ENCODE measurements at regions not wholly inside any gene's neighbourhood (a gene's known extent, or its start where the extent isn't known, plus 50 kb on each side); places are given as distances from the start of the nearest gene placed in this dataset.

DNA sequence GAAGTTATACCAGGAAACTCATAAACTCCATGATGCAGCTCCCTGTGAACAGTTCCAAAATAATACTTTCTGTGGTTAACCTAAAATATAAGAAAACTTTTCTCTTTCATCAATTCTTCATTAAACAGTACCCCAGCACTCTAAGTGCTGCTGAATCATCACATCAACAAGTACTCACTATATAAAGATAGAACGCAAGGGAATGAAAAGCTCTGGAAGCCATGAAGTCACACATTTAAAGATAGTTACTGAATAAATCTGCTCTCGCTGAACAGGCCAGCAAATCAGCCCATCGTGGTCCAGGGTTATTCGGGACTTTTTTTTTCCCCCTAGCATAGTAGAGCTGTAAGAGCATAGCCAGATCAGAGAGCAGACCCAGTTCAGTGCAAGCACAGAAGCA is 254.3 kb downstream of the IPMK start (continued):
- TF ChIP-seq, protein P1, sequence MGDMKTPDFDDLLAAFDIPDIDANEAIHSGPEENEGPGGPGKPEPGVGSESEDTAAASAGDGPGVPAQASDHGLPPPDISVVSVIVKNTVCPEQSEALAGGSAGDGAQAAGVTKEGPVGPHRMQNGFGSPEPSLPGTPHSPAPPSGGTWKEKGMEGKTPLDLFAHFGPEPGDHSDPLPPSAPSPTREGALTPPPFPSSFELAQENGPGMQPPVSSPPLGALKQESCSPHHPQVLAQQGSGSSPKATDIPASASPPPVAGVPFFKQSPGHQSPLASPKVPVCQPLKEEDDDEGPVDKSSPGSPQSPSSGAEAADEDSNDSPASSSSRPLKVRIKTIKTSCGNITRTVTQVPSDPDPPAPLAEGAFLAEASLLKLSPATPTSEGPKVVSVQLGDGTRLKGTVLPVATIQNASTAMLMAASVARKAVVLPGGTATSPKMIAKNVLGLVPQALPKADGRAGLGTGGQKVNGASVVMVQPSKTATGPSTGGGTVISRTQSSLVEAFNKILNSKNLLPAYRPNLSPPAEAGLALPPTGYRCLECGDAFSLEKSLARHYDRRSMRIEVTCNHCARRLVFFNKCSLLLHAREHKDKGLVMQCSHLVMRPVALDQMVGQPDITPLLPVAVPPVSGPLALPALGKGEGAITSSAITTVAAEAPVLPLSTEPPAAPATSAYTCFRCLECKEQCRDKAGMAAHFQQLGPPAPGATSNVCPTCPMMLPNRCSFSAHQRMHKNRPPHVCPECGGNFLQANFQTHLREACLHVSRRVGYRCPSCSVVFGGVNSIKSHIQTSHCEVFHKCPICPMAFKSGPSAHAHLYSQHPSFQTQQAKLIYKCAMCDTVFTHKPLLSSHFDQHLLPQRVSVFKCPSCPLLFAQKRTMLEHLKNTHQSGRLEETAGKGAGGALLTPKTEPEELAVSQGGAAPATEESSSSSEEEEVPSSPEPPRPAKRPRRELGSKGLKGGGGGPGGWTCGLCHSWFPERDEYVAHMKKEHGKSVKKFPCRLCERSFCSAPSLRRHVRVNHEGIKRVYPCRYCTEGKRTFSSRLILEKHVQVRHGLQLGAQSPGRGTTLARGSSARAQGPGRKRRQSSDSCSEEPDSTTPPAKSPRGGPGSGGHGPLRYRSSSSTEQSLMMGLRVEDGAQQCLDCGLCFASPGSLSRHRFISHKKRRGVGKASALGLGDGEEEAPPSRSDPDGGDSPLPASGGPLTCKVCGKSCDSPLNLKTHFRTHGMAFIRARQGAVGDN (CRISPR knock-in tag; IDR thresholded peaks at IDR 0.05) = no peak
- no peak for TF ChIP-seq ZNF136 (CRISPR knock-in tag; IDR thresholded peaks at IDR 0.05; ENCODE audit: low read depth)
- TF ChIP-seq ZFP37 (CRISPR knock-in tag; IDR thresholded peaks at IDR 0.05; ENCODE audit: borderline replicate concordance) = no peak
- no peak for TF ChIP-seq ZMYM2 (CRISPR knock-in tag; IDR thresholded peaks at IDR 0.05)

DNA sequence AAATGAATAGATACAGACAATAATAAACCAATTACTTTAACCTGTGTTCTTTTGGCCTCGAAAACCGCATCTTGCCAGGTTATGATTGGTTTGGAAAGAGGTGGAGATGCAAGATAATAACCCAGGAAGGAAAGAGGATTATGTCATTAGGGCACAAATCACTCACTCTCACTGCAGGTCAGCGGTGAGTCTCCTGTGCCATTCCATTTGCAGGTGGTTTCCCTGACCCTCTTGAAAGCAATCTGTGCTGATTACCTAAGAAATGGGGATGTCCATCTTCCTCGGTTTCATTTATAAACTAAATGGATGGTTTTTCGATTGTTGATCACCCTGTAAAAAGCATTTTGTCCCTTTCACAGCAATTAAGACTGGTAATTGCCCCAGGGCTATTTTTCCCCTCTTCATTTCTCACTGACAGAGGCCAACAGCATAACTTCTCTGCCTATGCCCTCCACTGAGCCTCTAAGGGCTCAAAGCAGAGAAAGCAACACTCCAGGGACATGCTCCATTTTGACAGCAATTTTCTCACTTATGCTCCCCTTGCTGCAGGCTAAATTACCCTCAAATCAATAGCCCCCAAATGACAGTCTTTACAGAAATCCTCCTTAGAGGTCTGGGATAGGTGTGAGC is 257.5 kb downstream of the IPMK start:
- ChIA-PET CTCF (ENCODE audit: low intra/inter-chr PET ratio, low total read pairs) (no interaction called here), POLR2A (no interaction called here)
- no peaks in the 10 kb centered on the region for H4K20me1 ChIP-seq (ENCODE audit: insufficient read depth, low read length)
- FAIRE-seq (no peak), ATAC-seq (no peak), DNase-seq (ENCODE audit: low spot score) (no peak)
- no peak overlapping the region for H3K27ac ChIP-seq (ENCODE audit: extremely low read length, insufficient read depth, low read length)
- H3K9ac ChIP-seq (ENCODE audit: insufficient read depth, low read depth, low read length) = no peak overlapping the region
- H3K36me3 ChIP-seq (replicated peaks in 1 of 2; ENCODE audit: control insufficient read depth in 1 of 2, insufficient read depth in 2 of 2, low read length in 2 of 2) = no peaks in the 10 kb centered on the region
- H3K4me1 ChIP-seq (ENCODE audit: insufficient read depth, low read length) = no peaks in the 10 kb centered on the region
- intact Hi-C loops (cut with micrococcal nuclease; ENCODE audit: unreplicated experiment) (no loop called here), in situ Hi-C loops (cut with HindIII; ENCODE audit: extremely low pct_ligation_motif_present, low pct_unique_long_range_greater_than_20kb) (no loop called here)
- H3K4me3 ChIP-seq (replicated peaks in 1 of 3; ENCODE audit: insufficient read depth in 1 of 3, low read depth in 2 of 3, low read length in 3 of 3) = no peak overlapping the region
- no peaks in the 10 kb centered on the region for H3K79me2 ChIP-seq (ENCODE audit: insufficient read depth, low read length)
- no peaks in the 10 kb centered on the region for H3K9me3 ChIP-seq (ENCODE audit: low read length)
- H2AFZ ChIP-seq (ENCODE audit: low read length) = no peak overlapping the region
- H3K27me3 ChIP-seq (ENCODE audit: control insufficient read depth in 1 of 2, insufficient read depth in 2 of 2, low read length in 2 of 2) = no peaks in the 10 kb centered on the region
- no peak overlapping the region for H3K4me2 ChIP-seq (ENCODE audit: low read depth, low read length)
- WGBS (ENCODE audit: low lambda C conversion rate) = 2% methylated on average over 5 of the region's 5 CpGs
- no TSS peak for BruUV-seq (replicated peaks)
- TF ChIP-seq, protein P2, sequence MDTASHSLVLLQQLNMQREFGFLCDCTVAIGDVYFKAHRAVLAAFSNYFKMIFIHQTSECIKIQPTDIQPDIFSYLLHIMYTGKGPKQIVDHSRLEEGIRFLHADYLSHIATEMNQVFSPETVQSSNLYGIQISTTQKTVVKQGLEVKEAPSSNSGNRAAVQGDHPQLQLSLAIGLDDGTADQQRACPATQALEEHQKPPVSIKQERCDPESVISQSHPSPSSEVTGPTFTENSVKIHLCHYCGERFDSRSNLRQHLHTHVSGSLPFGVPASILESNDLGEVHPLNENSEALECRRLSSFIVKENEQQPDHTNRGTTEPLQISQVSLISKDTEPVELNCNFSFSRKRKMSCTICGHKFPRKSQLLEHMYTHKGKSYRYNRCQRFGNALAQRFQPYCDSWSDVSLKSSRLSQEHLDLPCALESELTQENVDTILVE (CRISPR knock-in tag; IDR thresholded peaks at IDR 0.05) = no peak
- TF ChIP-seq HNRNPH1 (optimal IDR thresholded peaks at IDR 0.05; ENCODE audit: low read depth, low read length) = no peak
- TF ChIP-seq, protein P3, sequence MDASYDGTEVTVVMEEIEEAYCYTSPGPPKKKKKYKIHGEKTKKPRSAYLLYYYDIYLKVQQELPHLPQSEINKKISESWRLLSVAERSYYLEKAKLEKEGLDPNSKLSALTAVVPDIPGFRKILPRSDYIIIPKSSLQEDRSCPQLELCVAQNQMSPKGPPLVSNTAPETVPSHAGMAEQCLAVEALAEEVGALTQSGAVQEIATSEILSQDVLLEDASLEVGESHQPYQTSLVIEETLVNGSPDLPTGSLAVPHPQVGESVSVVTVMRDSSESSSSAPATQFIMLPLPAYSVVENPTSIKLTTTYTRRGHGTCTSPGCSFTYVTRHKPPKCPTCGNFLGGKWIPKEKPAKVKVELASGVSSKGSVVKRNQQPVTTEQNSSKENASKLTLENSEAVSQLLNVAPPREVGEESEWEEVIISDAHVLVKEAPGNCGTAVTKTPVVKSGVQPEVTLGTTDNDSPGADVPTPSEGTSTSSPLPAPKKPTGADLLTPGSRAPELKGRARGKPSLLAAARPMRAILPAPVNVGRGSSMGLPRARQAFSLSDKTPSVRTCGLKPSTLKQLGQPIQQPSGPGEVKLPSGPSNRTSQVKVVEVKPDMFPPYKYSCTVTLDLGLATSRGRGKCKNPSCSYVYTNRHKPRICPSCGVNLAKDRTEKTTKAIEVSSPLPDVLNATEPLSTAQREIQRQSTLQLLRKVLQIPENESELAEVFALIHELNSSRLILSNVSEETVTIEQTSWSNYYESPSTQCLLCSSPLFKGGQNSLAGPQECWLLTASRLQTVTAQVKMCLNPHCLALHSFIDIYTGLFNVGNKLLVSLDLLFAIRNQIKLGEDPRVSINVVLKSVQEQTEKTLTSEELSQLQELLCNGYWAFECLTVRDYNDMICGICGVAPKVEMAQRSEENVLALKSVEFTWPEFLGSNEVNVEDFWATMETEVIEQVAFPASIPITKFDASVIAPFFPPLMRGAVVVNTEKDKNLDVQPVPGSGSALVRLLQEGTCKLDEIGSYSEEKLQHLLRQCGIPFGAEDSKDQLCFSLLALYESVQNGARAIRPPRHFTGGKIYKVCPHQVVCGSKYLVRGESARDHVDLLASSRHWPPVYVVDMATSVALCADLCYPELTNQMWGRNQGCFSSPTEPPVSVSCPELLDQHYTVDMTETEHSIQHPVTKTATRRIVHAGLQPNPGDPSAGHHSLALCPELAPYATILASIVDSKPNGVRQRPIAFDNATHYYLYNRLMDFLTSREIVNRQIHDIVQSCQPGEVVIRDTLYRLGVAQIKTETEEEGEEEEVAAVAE (CRISPR knock-in tag; IDR thresholded peaks at IDR 0.05; ENCODE audit: borderline replicate concordance) = no peak
- no peak for TF ChIP-seq KDM1A (CRISPR knock-in tag; IDR thresholded peaks at IDR 0.05)

Data from HepG2 (cell line).